ENCODE measurements at regions not wholly inside any gene's neighbourhood (a gene's known extent, or its start where the extent isn't known, plus 50 kb on each side); places are given as distances from the start of the nearest gene placed in this dataset.
"Not testable (repeated sequence)": the region's sequence is repeated elsewhere in the genome, so short reads cannot be mapped to it uniquely, and the experiment has no call there.

- not testable (repeated sequence) for DNase-seq
Observed at GRCh38 chr17:21514567-21514966, 138.4 kb downstream of the KCNJ12 start.

DNA sequence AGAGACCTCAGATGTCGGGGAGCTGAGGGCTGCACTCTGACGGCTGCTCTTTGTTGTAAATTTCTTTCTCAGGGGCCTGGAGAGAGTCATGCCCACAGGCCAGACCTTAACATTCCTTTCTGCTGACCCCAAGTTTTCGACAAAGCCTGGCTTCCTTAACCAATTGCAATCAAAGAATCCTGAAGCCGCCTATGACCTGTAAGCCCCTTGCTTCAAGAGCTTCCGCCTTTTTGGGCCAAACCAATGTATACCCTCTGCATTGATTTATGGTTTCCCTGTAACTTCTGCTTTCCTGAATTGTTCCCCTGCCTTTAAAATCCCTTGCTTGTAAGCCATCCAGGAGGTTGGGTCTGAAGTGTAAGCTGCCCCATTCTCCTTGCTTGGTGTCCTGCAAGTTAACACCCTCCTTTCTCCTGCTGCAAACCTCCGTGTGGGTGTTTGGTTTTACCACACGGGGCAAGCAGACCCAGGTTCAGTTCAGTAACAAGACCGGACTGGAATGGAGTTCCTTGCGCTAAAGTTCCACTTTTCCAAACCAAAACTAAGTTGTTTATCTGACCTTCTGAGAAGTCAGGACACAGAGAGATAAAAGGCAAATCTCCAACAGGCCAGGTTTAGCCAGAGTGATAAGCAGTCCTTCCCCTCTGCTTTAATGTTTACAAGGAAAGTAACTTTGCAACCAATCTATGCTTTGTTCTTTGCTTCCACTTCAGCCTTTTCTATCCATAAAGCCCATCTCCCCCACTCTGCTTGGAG is 141.6 kb downstream of the KCNJ12 start:
- DNase-seq = no peak

DNA sequence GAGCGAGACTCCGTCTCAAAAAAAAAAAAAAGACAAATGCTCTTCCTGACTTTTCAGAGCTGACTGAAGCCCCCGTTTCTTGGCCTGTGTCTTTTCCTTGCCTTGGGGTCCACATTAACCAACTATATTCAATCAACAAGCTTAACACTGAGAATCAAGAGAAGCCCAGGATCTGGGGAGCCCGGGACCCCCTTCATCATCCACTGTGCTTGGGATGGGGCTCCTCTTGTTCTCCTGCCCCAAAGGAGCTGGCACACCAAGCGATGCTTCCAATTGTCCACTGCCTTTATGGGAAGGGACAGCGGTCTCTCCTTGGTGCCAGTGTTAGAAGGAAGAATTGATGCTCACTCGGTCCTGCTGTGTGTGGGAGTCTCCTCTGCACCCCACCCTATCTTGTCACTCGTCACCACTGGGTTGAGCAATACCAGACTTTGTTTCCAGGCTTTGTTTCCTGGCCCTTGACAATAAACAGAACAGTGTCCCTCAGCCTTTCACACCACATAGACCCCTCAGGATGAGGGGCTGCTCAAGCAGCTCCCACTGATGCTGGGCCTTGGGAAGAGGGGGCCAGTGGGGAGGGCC is 146.7 kb downstream of the KCNJ12 start:
- no peak for DNase-seq

DNA sequence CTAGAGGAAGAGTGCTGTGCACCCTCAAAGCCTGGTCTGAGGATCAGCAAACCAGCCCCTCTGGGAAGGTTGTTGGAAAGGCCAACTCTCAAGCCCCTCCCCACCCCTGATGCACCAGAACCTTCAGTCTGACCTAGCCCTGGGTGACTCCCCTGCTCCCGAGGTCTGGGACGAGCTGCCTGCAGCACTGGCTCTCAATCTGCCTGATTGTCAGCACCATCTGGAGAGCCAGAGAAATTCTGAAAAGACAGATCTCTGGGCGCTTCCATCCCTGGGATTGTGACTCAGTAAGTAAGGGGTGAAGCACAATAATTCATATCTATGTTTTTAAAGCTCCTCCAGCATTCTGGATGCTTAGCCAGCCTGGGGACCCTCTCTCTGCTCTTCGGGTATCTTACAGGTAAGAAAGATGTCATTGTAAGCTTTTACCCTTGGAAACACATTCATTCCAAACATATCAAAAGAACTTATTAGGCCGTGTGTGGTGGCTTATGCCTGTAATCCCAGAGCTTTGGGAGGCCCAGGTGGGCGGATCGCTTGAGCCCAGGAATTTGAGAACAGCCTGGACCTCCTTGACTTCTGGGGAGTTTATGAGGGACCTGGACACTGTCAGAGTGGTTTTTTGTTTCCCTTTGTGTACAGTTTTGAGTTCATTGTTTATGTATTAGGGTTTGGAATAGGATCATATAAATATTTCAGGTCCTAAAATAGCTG is 147.5 kb downstream of the KCNJ12 start:
- no peak for DNase-seq

DNA sequence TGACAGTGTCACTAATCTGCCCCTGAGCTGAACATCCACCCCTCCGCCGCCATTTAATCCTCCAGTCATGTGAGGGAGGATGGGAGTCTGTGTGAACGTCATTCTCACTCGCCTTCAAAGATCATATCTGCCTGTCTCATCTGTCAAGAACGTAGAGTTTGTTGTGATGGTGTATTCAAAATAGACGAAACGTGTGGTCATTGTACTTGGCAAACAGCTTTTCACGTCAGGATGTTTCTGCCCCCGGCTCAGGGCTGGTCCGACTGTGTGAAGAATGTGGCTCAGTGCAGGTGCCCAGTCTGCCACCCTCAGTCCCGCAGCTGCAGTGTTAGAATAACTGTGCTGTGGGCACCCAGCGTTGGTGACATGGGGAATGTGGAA is 148.0 kb downstream of the KCNJ12 start:
- no peak for DNase-seq

- no peak for DNase-seq
Observed at GRCh38 chr17:21525464-21526130, 149.4 kb downstream of the KCNJ12 start.

GRCh38 chr17:21528031-21528695 is 152.0 kb downstream of the KCNJ12 start:
- DNase-seq = no peak

- DNase-seq = no peak
Observed at GRCh38 chr17:21530311-21530710, 154.2 kb downstream of the KCNJ12 start.

- DNase-seq = no peak
Observed at GRCh38 chr17:21530841-21531240, 154.7 kb downstream of the KCNJ12 start.

GRCh38 chr17:21532763-21533385 is 156.7 kb downstream of the KCNJ12 start:
- DNase-seq = no peak

- DNase-seq = no peak
Observed at GRCh38 chr17:21535686-21536375, 156.5 kb upstream of the KCNJ18 start.

DNA sequence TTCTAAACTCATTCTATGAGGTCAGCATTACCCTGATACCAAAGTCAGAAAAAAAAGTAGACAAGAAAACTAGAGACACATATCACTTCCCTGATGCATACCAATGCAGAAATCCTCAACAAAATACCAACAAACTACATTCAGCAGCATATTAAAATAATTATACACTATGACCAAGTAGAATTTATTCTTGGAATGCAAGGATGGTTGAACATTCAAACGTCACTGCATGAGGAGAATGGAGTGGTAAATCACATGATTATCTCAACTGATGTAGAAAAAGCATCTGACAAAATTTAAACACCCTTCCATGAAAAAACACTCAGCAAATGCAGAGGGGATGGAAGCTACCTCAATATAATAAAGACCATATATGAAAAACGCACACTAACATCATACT is 155.0 kb upstream of the KCNJ18 start:
- DNase-seq = no peak

DNA sequence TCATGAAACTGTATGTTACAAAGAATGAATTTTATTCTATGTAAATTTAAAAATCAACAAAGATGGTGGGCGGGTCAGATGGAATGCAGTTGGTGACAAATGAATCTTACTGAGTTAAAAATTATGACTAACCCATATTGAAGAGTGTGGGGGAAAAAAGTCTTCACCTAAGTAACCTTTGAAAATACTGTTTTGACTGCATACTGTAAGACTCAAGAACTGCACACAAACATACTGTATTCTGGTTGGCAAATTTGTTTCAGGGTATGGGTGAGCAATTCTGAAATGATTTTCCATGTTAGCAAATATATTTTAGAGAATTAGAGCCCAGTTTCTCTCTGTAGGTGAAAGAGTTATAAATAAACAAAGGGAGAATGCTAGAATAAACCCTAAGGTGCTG is 153.7 kb upstream of the KCNJ18 start:
- DNase-seq = no peak

DNA sequence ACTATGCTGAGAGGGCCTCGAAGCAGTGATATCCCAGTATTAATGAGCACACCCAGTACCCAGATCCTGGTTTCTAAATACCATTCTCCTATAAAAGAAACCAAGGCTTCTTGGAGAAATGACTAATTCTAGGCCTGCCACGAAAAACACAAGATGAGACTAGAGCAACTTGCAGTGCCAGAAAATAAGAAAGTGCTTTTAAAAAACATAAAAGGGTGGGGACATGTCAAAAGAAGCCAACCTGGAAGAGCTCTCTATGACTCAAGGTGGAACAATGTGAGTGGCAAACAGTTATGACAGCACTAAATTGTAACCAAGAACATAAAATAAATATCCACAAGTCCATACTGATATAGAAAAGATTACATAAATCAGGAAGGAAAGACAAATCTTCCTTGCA is 153.2 kb upstream of the KCNJ18 start:
- no peak for DNase-seq

- DNase-seq = no peak
Observed at GRCh38 chr17:21540502-21540901, 151.8 kb upstream of the KCNJ18 start.

DNA sequence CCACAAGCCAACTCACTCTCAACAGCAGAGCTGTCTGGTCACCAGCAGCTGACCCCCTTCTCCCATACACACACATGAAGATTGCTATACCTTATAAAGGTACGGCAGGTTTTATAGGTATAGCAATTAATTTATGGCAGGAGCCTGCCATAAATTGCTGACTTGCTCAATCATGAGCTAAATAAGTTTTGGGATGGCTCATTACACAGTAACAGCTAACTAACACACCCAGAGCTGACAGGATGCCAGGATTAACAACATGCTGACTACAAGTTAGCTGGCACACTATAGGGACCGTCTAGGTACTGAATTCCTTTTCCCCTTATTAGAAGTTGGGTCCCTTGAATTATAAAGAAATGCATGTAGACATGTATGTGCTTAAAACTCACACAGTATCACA is 150.3 kb upstream of the KCNJ18 start:
- no peak for DNase-seq

GRCh38 chr17:21542991-21543390 is 149.3 kb upstream of the KCNJ18 start:
- no peak for DNase-seq

GRCh38 chr17:21545064-21545463 is 147.3 kb upstream of the KCNJ18 start:
- DNase-seq = no peak

DNA sequence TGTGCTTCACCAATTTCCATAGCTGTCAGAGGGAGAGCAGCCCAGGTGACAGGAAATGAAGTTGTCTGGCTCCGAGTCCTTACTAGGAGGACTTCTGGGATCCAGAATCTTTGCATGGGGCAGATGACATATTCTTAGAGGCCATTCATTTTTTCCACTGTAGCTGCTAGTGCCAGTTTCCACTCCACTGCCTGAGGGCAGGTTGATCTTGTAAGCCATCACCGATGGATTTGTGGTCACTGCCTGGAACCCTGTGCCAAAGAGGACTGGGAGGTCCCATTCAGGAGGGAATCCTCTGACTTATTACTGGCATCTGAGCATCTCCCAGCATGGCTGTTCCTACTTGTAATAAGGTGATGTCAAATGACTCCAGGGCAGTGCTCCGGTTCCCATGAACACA is 144.1 kb upstream of the KCNJ18 start:
- no peak for DNase-seq

DNA sequence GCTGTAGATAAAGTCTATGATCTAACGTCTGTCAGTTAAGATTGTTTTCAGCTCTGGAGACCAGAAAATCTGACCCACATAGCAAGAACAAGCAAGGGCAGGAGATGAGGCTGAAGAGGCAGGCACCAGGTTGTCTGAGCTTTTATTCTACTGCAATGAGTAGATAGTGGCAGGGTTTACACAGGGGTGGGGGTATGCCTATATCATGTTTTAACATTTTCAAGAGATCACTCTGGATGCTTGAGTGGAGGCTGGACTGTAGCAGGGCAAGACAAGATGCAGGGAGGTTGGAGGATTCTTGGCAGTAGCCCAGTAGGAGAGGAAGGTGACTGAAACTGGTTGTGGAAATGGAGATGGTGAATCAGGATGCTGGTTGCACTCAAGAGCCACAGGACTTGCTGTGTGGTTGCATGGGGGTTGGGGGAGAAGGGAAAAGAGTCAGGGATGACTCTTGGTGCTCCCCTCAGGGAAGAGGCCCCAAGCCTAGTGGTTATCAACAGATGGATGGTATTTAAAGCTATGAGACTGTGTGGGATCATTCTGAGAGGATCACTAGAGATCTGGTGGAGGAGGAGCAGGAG is 143.1 kb upstream of the KCNJ18 start:
- no peak for DNase-seq

DNA sequence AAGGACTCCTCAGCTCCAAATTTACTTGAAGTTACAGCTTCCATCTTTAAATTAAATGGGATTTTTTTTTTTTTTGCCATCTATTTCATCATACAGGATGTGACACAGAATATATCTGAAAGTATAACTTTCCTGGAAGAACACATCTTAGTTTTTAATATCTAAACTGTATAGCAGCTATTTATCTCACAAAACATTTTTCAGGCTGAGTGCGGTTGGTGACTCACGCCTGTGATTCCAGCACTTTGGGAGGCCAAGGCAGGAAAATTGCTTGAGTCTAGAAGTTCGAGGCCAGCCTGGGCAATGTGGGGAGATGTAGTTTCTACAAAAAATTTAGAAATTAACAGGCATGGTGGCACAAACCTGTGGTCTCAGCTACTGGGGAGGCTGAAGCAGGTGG is 142.3 kb upstream of the KCNJ18 start:
- not testable (repeated sequence) for DNase-seq

Measured in right lung (tissue), 2 donors.